Naive B cell (primary cell): ENCODE measurements at regions not wholly inside any gene's neighbourhood (a gene's known extent, or its start where the extent isn't known, plus 50 kb on each side); places are given as distances from the start of the nearest gene placed in this dataset.
A peak's percentile ranks its signal among the peaks of the same experiment; 100 is the strongest.

ENCODE experiments used
- ATAC-seq, 2 donors: fragments of 150-1000 bp; cut with Tn5 transposase; 2 replicates each; pipeline ENCODE4 v1.10.0; 2021; ENCODE audit warnings: low read depth in 2 of 2, mild to moderate bottlenecking in 2 of 2, moderate library complexity in 2 of 2
- DNase-seq: peaks from one replicate; pipeline ENCODE4 v3.0.0; 2022
- H3K27ac Mint-ChIP-seq, 6 donors: one replicate each; pipeline ENCODE4 v1.8.0; 2020 to 2022; ENCODE audit warnings: mild to moderate bottlenecking in 6 of 6, mixed read lengths in 6 of 6, moderate library complexity in 5 of 6, inconsistent platforms in 2 of 6
- H3K27me3 Mint-ChIP-seq, 3 donors: one replicate each; pipeline ENCODE4 v1.8.0; 2021 to 2022; ENCODE audit warnings: mixed read lengths in 3 of 3, mild to moderate bottlenecking in 1 of 3
- H3K36me3 Mint-ChIP-seq, 2 donors: one replicate each; pipeline ENCODE4 v1.8.0; 2020 to 2022; ENCODE audit warnings: mixed read lengths in 2 of 2, inconsistent platforms in 1 of 2, mild to moderate bottlenecking in 1 of 2
- H3K4me1 Mint-ChIP-seq, 3 donors: one replicate each; pipeline ENCODE4 v1.8.0; 2020 to 2022; ENCODE audit warnings: mixed read lengths in 3 of 3, inconsistent platforms in 1 of 3, mild to moderate bottlenecking in 1 of 3, moderate library complexity in 1 of 3
- H3K4me3 Mint-ChIP-seq, 8 donors: one replicate each; pipeline ENCODE4 v1.8.0; 2020 to 2022; ENCODE audit warnings: mild to moderate bottlenecking in 8 of 8, mixed read lengths in 8 of 8, moderate library complexity in 8 of 8, inconsistent platforms in 2 of 8
- H3K9me3 Mint-ChIP-seq, 7 donors: one replicate each; pipeline ENCODE4 v1.8.0; 2020 to 2022; ENCODE audit warnings: mixed read lengths in 7 of 7, mild to moderate bottlenecking in 5 of 7, inconsistent platforms in 2 of 7, moderate library complexity in 1 of 7

GRCh38 chr6:105569706-105570105, 166.8 kb upstream of the PREP start:
- Mint-ChIP-seq H3K4me1 (no peaks in the 10 kb centered on the region), H3K27me3 (peaks cover 12 to 40% (median 25%) of the 10 kb centered on the region in 3 donors), H3K27ac (no peak overlapping the region), H3K36me3 (no peaks in the 10 kb centered on the region), H3K9me3 (peaks cover 0 to 2% (median 0%) of the 10 kb centered on the region in 7 donors), H3K4me3 (no peak overlapping the region)
- ATAC-seq (no peak), DNase-seq (no peak)

GRCh38 chr6:105568751-105569150, 165.9 kb upstream of the PREP start:
- ATAC-seq (no peak), DNase-seq (no peak)
- H3K4me1 Mint-ChIP-seq, result no peaks in the 10 kb centered on the region
- H3K27ac Mint-ChIP-seq, result no peak overlapping the region
- H3K9me3 Mint-ChIP-seq, result peaks cover 0 to 5% (median 0%) of the 10 kb centered on the region in 7 donors
- H3K36me3 Mint-ChIP-seq, result no peaks in the 10 kb centered on the region
- peaks cover 10 to 42% (median 34%) of the 10 kb centered on the region in 3 donors for H3K27me3 Mint-ChIP-seq
- no peak overlapping the region for H3K4me3 Mint-ChIP-seq

GRCh38 chr6:105568142-105568541, 165.3 kb upstream of the PREP start:
- Mint-ChIP-seq H3K9me3 (peaks cover 0 to 6% (median 0%) of the 10 kb centered on the region in 7 donors), H3K36me3 (no peaks in the 10 kb centered on the region), H3K4me1 (no peaks in the 10 kb centered on the region), H3K27ac (no peak overlapping the region), H3K4me3 (no peak overlapping the region), H3K27me3 (peaks cover 7 to 39% (median 34%) of the 10 kb centered on the region in 3 donors)
- ATAC-seq (no peak), DNase-seq (no peak)

GRCh38 chr6:105567140-105567539, 164.3 kb upstream of the PREP start:
- peaks cover 7 to 35% (median 32%) of the 10 kb centered on the region in 3 donors for H3K27me3 Mint-ChIP-seq
- peaks cover 0 to 8% of the 10 kb centered on the region in 2 donors for H3K36me3 Mint-ChIP-seq
- H3K9me3 Mint-ChIP-seq, result peaks cover 0 to 16% (median 5%) of the 10 kb centered on the region in 7 donors
- no peak overlapping the region for H3K27ac Mint-ChIP-seq
- no peak overlapping the region for H3K4me3 Mint-ChIP-seq
- no peaks in the 10 kb centered on the region for H3K4me1 Mint-ChIP-seq
- DNase-seq (no peak), ATAC-seq (no peak)

GRCh38 chr6:105566503-105566902, 163.6 kb upstream of the PREP start:
- peaks cover 7 to 34% (median 25%) of the 10 kb centered on the region in 3 donors for H3K27me3 Mint-ChIP-seq
- no peak for DNase-seq
- peaks cover 0 to 8% of the 10 kb centered on the region in 2 donors for H3K36me3 Mint-ChIP-seq
- no peak overlapping the region for H3K4me3 Mint-ChIP-seq
- H3K9me3 Mint-ChIP-seq, result peaks cover 0 to 22% (median 7%) of the 10 kb centered on the region in 7 donors
- H3K27ac Mint-ChIP-seq, result no peak overlapping the region
- no peak for ATAC-seq
- H3K4me1 Mint-ChIP-seq, result no peaks in the 10 kb centered on the region

- ATAC-seq, result no peak
- H3K27ac Mint-ChIP-seq, result no peak overlapping the region
- peaks cover 7 to 25% (median 17%) of the 10 kb centered on the region in 3 donors for H3K27me3 Mint-ChIP-seq
These were observed 161.4 kb upstream of the PREP start for GRCh38 chr6:105564121-105564902.

GRCh38 chr6:105562027-105562426, 159.1 kb upstream of the PREP start:
- Mint-ChIP-seq H3K9me3 (peaks cover 0 to 22% (median 7%) of the 10 kb centered on the region in 7 donors), H3K27me3 (peaks cover 16 to 34% (median 33%) of the 10 kb centered on the region in 3 donors), H3K27ac (peak overlapping the region in 1 of 6 donors; percentile 50), H3K4me1 (no peaks in the 10 kb centered on the region), H3K4me3 (no peak overlapping the region), H3K36me3 (peaks cover 0 to 8% of the 10 kb centered on the region in 2 donors)
- ATAC-seq, result no peak
- no peak for DNase-seq

More at GRCh38 chr6:105564121-105564902, 161.4 kb upstream of the PREP start:
- H3K9me3 Mint-ChIP-seq, result peaks cover 0 to 22% (median 7%) of the 10 kb centered on the region in 7 donors
- peaks cover 0 to 8% of the 10 kb centered on the region in 2 donors for H3K36me3 Mint-ChIP-seq
- no peak overlapping the region for H3K4me3 Mint-ChIP-seq
- no peak for DNase-seq
- H3K4me1 Mint-ChIP-seq, result no peaks in the 10 kb centered on the region

- ATAC-seq (no peak), DNase-seq (no peak)
- Mint-ChIP-seq H3K27ac (no peak overlapping the region), H3K4me1 (no peaks in the 10 kb centered on the region), H3K4me3 (no peak overlapping the region), H3K9me3 (peaks cover 0 to 22% (median 7%) of the 10 kb centered on the region in 7 donors), H3K36me3 (peaks cover 0 to 8% of the 10 kb centered on the region in 2 donors), H3K27me3 (peaks cover 16 to 32% (median 31%) of the 10 kb centered on the region in 3 donors)
These were observed 158.6 kb upstream of the PREP start for GRCh38 chr6:105561486-105561885.

- no peak overlapping the region for H3K27ac Mint-ChIP-seq
- H3K36me3 Mint-ChIP-seq, result peaks cover 0 to 8% of the 10 kb centered on the region in 2 donors
- peaks cover 15 to 34% (median 33%) of the 10 kb centered on the region in 3 donors for H3K27me3 Mint-ChIP-seq
- H3K4me3 Mint-ChIP-seq, result no peak overlapping the region
- DNase-seq, result no peak
- H3K4me1 Mint-ChIP-seq, result no peaks in the 10 kb centered on the region
- ATAC-seq, result no peak
- H3K9me3 Mint-ChIP-seq, result peaks cover 0 to 22% (median 7%) of the 10 kb centered on the region in 7 donors
These were observed 157.8 kb upstream of the PREP start for GRCh38 chr6:105560611-105561066.

GRCh38 chr6:105557291-105557690, 154.4 kb upstream of the PREP start:
- Mint-ChIP-seq H3K27me3 (peaks cover 21 to 37% (median 35%) of the 10 kb centered on the region in 3 donors), H3K4me3 (no peak overlapping the region), H3K27ac (no peak overlapping the region), H3K36me3 (peaks cover 0 to 2% of the 10 kb centered on the region in 2 donors), H3K4me1 (no peaks in the 10 kb centered on the region), H3K9me3 (peaks cover 0 to 10% (median 4%) of the 10 kb centered on the region in 7 donors)
- ATAC-seq (no peak), DNase-seq (no peak)

- Mint-ChIP-seq H3K9me3 (peaks cover 0 to 6% (median 4%) of the 10 kb centered on the region in 7 donors), H3K4me3 (no peak overlapping the region), H3K27ac (no peak overlapping the region), H3K4me1 (no peaks in the 10 kb centered on the region), H3K27me3 (peaks cover 14 to 45% (median 44%) of the 10 kb centered on the region in 3 donors), H3K36me3 (peaks cover 0 to 6% of the 10 kb centered on the region in 2 donors)
- DNase-seq, result no peak
- no peak for ATAC-seq
These were observed 150.3 kb upstream of the PREP start for GRCh38 chr6:105553171-105553570.

- H3K27me3 Mint-ChIP-seq, result peaks cover 6 to 34% (median 32%) of the 10 kb centered on the region in 3 donors
These were observed 148.2 kb upstream of the PREP start for GRCh38 chr6:105550955-105551620.

GRCh38 chr6:105546754-105547153, 143.9 kb upstream of the PREP start:
- Mint-ChIP-seq H3K27me3 (peaks cover 8 to 18% (median 18%) of the 10 kb centered on the region in 3 donors), H3K9me3 (peaks cover 0 to 6% (median 0%) of the 10 kb centered on the region in 7 donors), H3K36me3 (peaks cover 0 to 6% of the 10 kb centered on the region in 2 donors), H3K27ac (no peak overlapping the region), H3K4me3 (no peak overlapping the region), H3K4me1 (no peaks in the 10 kb centered on the region)
- DNase-seq, result no peak
- no peak for ATAC-seq

More at GRCh38 chr6:105550955-105551620, 148.2 kb upstream of the PREP start:
- Mint-ChIP-seq H3K36me3 (peaks cover 0 to 6% of the 10 kb centered on the region in 2 donors), H3K4me1 (no peaks in the 10 kb centered on the region), H3K27ac (no peak overlapping the region), H3K4me3 (no peak overlapping the region), H3K9me3 (peaks cover 0 to 6% (median under 1%) of the 10 kb centered on the region in 7 donors)
- ATAC-seq, result no peak
- DNase-seq, result no peak
